ENCODE measurements at regions not wholly inside any gene's neighbourhood (a gene's known extent, or its start where the extent isn't known, plus 50 kb on each side); places are given as distances from the start of the nearest gene placed in this dataset.

DNA sequence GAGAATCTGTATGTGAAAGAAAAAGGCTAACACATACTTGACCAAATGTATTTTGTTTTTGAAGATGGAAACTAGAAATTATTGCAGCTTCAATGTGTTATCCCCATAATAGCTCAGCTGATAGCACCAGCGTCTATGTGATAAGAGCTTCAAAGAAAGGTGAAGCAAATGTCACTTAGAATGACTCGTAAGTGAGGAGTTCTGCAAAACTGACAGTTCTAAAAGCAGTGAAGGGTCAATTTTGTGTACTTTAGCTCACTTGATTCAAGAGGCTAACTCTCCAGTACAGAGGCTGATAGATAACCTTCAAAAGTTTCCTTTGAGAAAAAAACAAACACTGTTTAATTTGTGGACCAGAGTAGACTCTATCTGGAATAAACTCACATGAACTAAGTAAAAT, 87.2 kb upstream of the CARD18 start:
- no peak for DNase-seq (ENCODE audit: low spot score)
- in situ Hi-C loops (cut with MboI; ENCODE audit: low pct_unique_long_range_greater_than_20kb, low sequenced_read_pairs, unreplicated experiment): no loop called here
- TF ChIP-seq, protein P1, sequence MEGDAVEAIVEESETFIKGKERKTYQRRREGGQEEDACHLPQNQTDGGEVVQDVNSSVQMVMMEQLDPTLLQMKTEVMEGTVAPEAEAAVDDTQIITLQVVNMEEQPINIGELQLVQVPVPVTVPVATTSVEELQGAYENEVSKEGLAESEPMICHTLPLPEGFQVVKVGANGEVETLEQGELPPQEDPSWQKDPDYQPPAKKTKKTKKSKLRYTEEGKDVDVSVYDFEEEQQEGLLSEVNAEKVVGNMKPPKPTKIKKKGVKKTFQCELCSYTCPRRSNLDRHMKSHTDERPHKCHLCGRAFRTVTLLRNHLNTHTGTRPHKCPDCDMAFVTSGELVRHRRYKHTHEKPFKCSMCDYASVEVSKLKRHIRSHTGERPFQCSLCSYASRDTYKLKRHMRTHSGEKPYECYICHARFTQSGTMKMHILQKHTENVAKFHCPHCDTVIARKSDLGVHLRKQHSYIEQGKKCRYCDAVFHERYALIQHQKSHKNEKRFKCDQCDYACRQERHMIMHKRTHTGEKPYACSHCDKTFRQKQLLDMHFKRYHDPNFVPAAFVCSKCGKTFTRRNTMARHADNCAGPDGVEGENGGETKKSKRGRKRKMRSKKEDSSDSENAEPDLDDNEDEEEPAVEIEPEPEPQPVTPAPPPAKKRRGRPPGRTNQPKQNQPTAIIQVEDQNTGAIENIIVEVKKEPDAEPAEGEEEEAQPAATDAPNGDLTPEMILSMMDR (IDR thresholded peaks at IDR 0.05; ENCODE audit: extremely low read depth, insufficient read depth, missing control alignments): no peak

DNA sequence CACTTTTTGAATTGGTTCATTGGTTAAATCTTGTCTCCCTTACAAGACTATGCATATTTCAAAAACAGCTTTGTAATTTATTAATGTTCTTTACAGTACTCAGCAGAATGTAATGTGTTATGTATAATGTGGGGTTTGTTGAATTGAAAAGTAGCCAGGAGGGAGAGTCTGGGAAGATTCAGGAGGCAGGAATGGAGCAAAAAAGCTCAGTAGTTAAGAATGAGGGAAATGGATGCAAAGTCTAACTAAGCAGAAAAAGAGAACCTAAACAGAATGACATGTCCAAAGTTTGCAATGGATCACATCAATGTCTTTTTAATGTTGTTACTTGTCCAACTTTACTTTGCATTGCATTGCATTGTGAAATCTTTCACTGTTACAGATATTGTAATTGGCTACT, 86.5 kb upstream of the CARD18 start:
- in situ Hi-C loops (cut with MboI; ENCODE audit: low pct_unique_long_range_greater_than_20kb, low sequenced_read_pairs, unreplicated experiment): no loop called here

DNA sequence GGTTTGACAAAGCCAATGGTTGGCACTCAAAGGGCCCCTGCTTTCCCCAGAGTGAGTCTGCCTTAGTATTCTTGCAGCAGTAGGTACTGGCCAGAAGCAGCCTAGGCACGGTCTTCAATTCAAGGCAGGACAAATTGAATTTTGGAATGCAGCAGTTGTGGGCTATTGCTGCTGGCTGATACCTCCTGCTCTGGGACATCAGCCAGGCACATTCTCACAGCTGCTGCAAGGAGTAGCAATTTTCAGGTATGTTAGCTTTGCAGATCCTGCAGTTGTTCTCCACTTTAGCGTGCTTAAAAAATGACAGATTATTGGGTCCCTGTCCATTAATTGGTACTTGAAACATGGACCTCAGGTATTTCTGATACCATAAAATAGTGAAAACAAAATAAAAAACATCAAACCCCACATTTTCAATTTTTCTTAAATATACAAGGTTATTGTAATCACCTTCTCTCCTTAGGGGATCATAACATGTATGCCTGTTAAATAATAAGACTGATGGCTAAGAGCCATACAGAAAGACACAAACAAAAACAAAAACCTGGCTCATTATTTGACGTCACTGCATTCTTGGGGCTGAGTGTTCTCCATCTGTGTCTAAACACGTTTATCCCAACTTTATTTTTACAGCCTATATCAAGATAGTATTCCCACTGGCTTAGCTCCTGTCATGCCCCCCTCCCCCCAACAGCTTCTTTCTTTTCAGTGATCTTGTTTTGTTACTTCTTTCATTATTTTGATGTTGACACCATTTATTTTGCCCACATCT, 85.1 kb upstream of the CARD18 start:
- TF ChIP-seq, protein P1 (IDR thresholded peaks at IDR 0.05; ENCODE audit: extremely low read depth, insufficient read depth, missing control alignments): no peak
- no peak for DNase-seq (ENCODE audit: low spot score)
- in situ Hi-C loops (cut with MboI; ENCODE audit: low pct_unique_long_range_greater_than_20kb, low sequenced_read_pairs, unreplicated experiment): no loop called here

More for the DNA sequence above, 86.5 kb upstream of the CARD18 start:
- TF ChIP-seq, protein P1 (IDR thresholded peaks at IDR 0.05; ENCODE audit: extremely low read depth, insufficient read depth, missing control alignments): no peak
- no peak for DNase-seq (ENCODE audit: low spot score)

DNA sequence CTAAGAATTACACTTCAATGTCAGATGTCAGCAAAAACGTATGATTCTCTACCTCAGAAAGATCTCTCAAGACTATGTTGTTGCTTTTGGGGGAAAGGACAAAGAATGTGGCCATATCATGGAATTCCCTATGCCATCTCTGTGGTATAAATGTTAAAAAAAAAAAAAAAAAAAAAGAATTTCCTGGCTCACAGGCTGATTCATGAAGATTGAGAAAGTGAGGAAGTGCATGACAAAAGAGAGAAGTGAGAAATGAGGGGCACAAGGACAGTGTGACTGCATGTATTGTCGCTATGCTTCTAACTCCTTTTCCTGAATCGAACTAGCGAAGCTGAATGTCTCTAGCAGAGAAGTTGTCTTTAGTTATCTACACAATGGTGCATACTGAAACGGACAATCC, 80.6 kb upstream of the CARD18 start:
- no peak for DNase-seq (ENCODE audit: low spot score)
- TF ChIP-seq, protein P1 (IDR thresholded peaks at IDR 0.05; ENCODE audit: extremely low read depth, insufficient read depth, missing control alignments): no peak
- in situ Hi-C loops (cut with MboI; ENCODE audit: low pct_unique_long_range_greater_than_20kb, low sequenced_read_pairs, unreplicated experiment): no loop called here

DNA sequence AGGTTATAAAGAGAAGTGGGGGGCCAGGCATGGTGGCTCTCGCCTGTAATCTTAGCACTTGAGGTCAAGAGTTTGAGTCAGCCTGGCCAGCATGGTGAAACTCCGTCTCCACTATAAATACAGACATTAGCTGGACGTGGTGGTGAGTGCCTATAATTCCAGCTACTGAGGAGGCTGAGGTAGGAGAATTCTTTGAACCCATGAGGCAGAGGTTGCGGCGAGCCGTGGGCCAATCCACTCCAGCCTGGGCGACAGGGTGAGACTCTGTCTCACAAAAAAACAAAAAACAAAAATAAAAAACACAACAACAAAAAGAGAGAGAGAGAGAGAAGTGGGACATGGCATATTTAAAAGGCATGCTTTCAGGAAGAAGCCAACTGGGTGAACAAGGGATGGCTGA, 80.1 kb upstream of the CARD18 start:
- in situ Hi-C loops (cut with MboI; ENCODE audit: low pct_unique_long_range_greater_than_20kb, low sequenced_read_pairs, unreplicated experiment): no loop called here
- DNase-seq (ENCODE audit: low spot score): no peak

DNA sequence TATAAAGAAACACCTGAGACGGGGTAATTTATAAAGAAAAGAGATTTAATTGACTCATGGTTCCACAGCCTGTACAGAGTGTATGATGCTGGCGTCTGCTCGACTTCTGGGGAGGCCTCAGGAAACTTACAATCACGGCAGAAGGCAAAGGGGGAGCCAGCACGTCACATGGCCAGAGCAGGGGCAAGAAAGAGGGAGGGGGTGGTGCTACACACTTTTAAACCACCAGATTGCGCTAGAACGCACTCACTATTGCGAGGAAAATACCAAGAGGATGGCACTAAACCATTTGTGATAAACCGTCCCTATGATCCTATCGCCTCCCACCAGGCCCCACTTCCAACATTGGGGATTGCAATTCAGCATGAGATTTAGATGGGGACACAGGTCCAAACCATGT, 79.7 kb upstream of the CARD18 start:
- no peak for DNase-seq (ENCODE audit: low spot score)
- in situ Hi-C loops (cut with MboI; ENCODE audit: low pct_unique_long_range_greater_than_20kb, low sequenced_read_pairs, unreplicated experiment): no loop called here
- TF ChIP-seq, protein P1 (IDR thresholded peaks at IDR 0.05; ENCODE audit: extremely low read depth, insufficient read depth, missing control alignments): no peak

More for the DNA sequence above, 80.1 kb upstream of the CARD18 start:
- TF ChIP-seq, protein P1 (IDR thresholded peaks at IDR 0.05; ENCODE audit: extremely low read depth, insufficient read depth, missing control alignments): no peak

All from GM13977 (cell line).